Endothelial cell of umbilical vein (primary cell): ENCODE measurements at regions not wholly inside any gene's neighbourhood (a gene's known extent, or its start where the extent isn't known, plus 50 kb on each side); places are given as distances from the start of the nearest gene placed in this dataset.

Experiments
- BruUV-seq: library from RNA; stranded (reverse); fragments of 400-500 nt; replicated peaks from 2 replicates; lab custom pipeline; 2021; lab: Mats Ljungman, UMichigan
- CTCF ChIA-PET: fragments of 300-600, 350-600 bp; sonication (Branson Sonifier 250); formaldehyde crosslinking; loops from one replicate; lab custom pipeline; 2021; ENCODE audit warnings: antibody characterized with exemption, inconsistent platforms; lab: Charles Lee
- POLR2A ChIA-PET: fragments of 300-600, 350-600 bp; sonication (Branson Sonifier 250); formaldehyde crosslinking; loops from one replicate; lab custom pipeline; 2021; ENCODE audit warnings: antibody characterized with exemption, inconsistent platforms; lab: Charles Lee
- DNase-seq: peaks from one replicate; pipeline ENCODE4 v3.0.0-alpha.2; 2011; ENCODE audit warnings: low read depth, low spot score
- FAIRE-seq: peaks from 2 replicates; lab custom pipeline; 2011; peaks lifted over from hg19 to GRCh38; lab: Jason Lieb, UNC
- H2AFZ ChIP-seq: 2 replicates; pipeline ENCODE4 v1.6.0; 2012; ENCODE audit warnings: low read depth, low read length, control low read depth, inconsistent platforms
- H3K27ac ChIP-seq: 2 replicates; pipeline ENCODE4 v1.5.1; 2011; ENCODE audit warnings: low read depth, mild to moderate bottlenecking, control low read depth, low read length, moderate library complexity; ENCODE audit not compliant: insufficient read depth
- H3K27me3 ChIP-seq, 2 experiments: 2 replicates each; pipeline versions ENCODE4 v1.6.0 to v1.6.1; 2011; ENCODE audit warnings: low read length in 2 of 2, mixed read lengths in 1 of 2; ENCODE audit not compliant: control insufficient read depth in 2 of 2, insufficient read depth in 2 of 2
- H3K36me3 ChIP-seq, 2 experiments: 2 replicates in 1 of 2; 3 replicates in 1 of 2; pipeline ENCODE4 v1.5.1; 2011; ENCODE audit warnings: low read length in 2 of 2, mild to moderate bottlenecking in 1 of 2, moderate library complexity in 1 of 2; ENCODE audit not compliant: control insufficient read depth in 2 of 2, insufficient read depth in 2 of 2; ENCODE audit errors: extremely low read depth in 1 of 2
- H3K4me1 ChIP-seq: 3 replicates; pipeline ENCODE4 v1.5.1; 2011; ENCODE audit warnings: mild to moderate bottlenecking, low read length; ENCODE audit not compliant: control insufficient read depth, insufficient read depth; ENCODE audit errors: extremely low read depth
- H3K4me2 ChIP-seq: 2 replicates; pipeline ENCODE4 v1.6.1; 2011; ENCODE audit warnings: low read length, control low read depth, mixed read lengths; ENCODE audit not compliant: insufficient read depth
- H3K4me3 ChIP-seq, 3 experiments: fragments of 200-600 bp in 1 of 3; sonication (generic), shearing (Covaris generic) in 1 of 3; replicated peaks in 1 of 3; 2 replicates each; pipeline ENCODE4 v1.5.1; 2011 to 2016; ENCODE audit warnings: control low read depth in 3 of 3, low read length in 3 of 3, mild to moderate bottlenecking in 2 of 3, inconsistent platforms in 1 of 3, low read depth in 1 of 3, moderate library complexity in 1 of 3; ENCODE audit not compliant: insufficient read depth in 1 of 3
- H3K79me2 ChIP-seq: 2 replicates; pipeline ENCODE4 v1.6.0; 2012; ENCODE audit warnings: low read length, inconsistent platforms; ENCODE audit not compliant: control insufficient read depth, insufficient read depth
- H3K9ac ChIP-seq: replicated peaks from 2 replicates; pipeline ENCODE3; 2011; ENCODE audit warnings: low read length, control low read depth; ENCODE audit not compliant: insufficient read depth; ENCODE audit errors: extremely low read depth
- H3K9me1 ChIP-seq: replicated peaks from 3 replicates; pipeline ENCODE4 v1.6.0; 2011; ENCODE audit warnings: mild to moderate bottlenecking, low read length; ENCODE audit not compliant: control insufficient read depth, insufficient read depth; ENCODE audit errors: extremely low read depth
- H3K9me3 ChIP-seq: replicated peaks from 2 replicates; pipeline ENCODE4 v1.5.1; 2012; ENCODE audit warnings: low read length, inconsistent platforms; ENCODE audit not compliant: control insufficient read depth, insufficient read depth
- H4K20me1 ChIP-seq: replicated peaks from 2 replicates; pipeline ENCODE3; 2011; ENCODE audit warnings: mild to moderate bottlenecking, low read length; ENCODE audit not compliant: control insufficient read depth, insufficient read depth; ENCODE audit errors: extremely low read depth
- CTCF ChIP-seq, 2 donors: IDR thresholded peaks; 1 replicate in 1 of 2; 2 replicates in 1 of 2; pipeline ENCODE4 v1.5.1; 2011; ENCODE audit warnings: low read length in 2 of 2, mild to moderate bottlenecking in 2 of 2, moderate library complexity in 2 of 2, control low read depth in 1 of 2, inconsistent platforms in 1 of 2, low read depth in 1 of 2; ENCODE audit not compliant: insufficient read depth in 1 of 2; ENCODE audit errors: extremely low read depth in 1 of 2
- FOS ChIP-seq: IDR thresholded peaks from 2 replicates; pipeline ENCODE4 v1.6.1; 2011; ENCODE audit warnings: mild to moderate bottlenecking, low read length, moderate library complexity, borderline replicate concordance; ENCODE audit not compliant: insufficient read depth
- GATA2 ChIP-seq: IDR thresholded peaks from 2 replicates; pipeline ENCODE4 v1.7.0; 2011; ENCODE audit warnings: low read depth, mild to moderate bottlenecking, moderate library complexity, mixed read lengths, low read length; ENCODE audit not compliant: insufficient read length, insufficient read depth
- JUN ChIP-seq: IDR thresholded peaks from 2 replicates; pipeline ENCODE4 v1.6.1; 2011; ENCODE audit warnings: borderline replicate concordance, low read depth; ENCODE audit not compliant: insufficient read length, insufficient read depth
- MAX ChIP-seq: IDR thresholded peaks from 2 replicates; pipeline ENCODE4 v1.6.1; 2011; ENCODE audit not compliant: insufficient read depth, insufficient read length
- MYC ChIP-seq: IDR thresholded peaks from one replicate; pipeline ENCODE4 v1.6.1; 2011; ENCODE audit warnings: mild to moderate bottlenecking, low read depth, low read length
- POLR2A ChIP-seq: IDR thresholded peaks from 2 replicates; pipeline ENCODE4 v1.6.1; 2012; ENCODE audit warnings: low read depth, mild to moderate bottlenecking, control low read depth, low read length
- POLR2AphosphoS5 ChIP-seq: IDR thresholded peaks from 2 replicates; pipeline ENCODE4 v1.6.1; 2012; ENCODE audit warnings: low read depth, mild to moderate bottlenecking, control low read depth, low read length, moderate library complexity; ENCODE audit not compliant: insufficient read depth
- dilution Hi-C: fragments of 300-500 bp; cut with MboI; formaldehyde crosslinking; loops from one replicate; pipeline ENCODE4 v1.15.0; 2019; ENCODE audit warnings: low sequenced_read_pairs; ENCODE audit not compliant: extremely low pct_ligation_motif_present
- intact Hi-C: fragments of 100-400 bp; cut with micrococcal nuclease; formaldehyde crosslinking; loops from one replicate; pipeline ENCODE4 v1.10.0; 2022

- H3K9ac ChIP-seq = no peak overlapping the region
- ChIA-PET POLR2A (no interaction called here), CTCF (interaction anchor here (1.1 kb wide), 1 partner anchor 10 kb away, joined by 4 read pairs; no protein-coding TSS in a partner anchor)
- no peak overlapping the region for H3K4me2 ChIP-seq
- intact Hi-C loops (no loop called here), dilution Hi-C loops (no loop called here)
- no peaks in the 10 kb centered on the region for H4K20me1 ChIP-seq
- no peak for TF ChIP-seq CTCF (IDR thresholded peaks at IDR 0.05; ENCODE audit: extremely low read depth in 1 of 2, insufficient read depth in 1 of 2, low read depth in 1 of 2, low read length in 2 of 2)
- TF ChIP-seq POLR2A = no peak
- TF ChIP-seq MAX = no peak
- TF ChIP-seq FOS = no peak
- TF ChIP-seq MYC = no peak
- no peak for TF ChIP-seq GATA2
- no peak for TF ChIP-seq JUN
- no peak for TF ChIP-seq POLR2AphosphoS5
- no peaks in the 10 kb centered on the region for H3K9me1 ChIP-seq
- BruUV-seq = no TSS peak
- no peak overlapping the region for H3K4me3 ChIP-seq
- peaks cover 4% of the 10 kb centered on the region for H3K9me3 ChIP-seq
- H2AFZ ChIP-seq = no peak overlapping the region
- FAIRE-seq = no peak
- H3K27ac ChIP-seq = no peak overlapping the region
- no peak for DNase-seq
- no peaks in the 10 kb centered on the region for H3K79me2 ChIP-seq
- H3K4me1 ChIP-seq = peaks cover 5% of the 10 kb centered on the region
- H3K36me3 ChIP-seq = no peaks in the 10 kb centered on the region
- no peaks in the 10 kb centered on the region for H3K27me3 ChIP-seq
Observed at GRCh38 chr13:50378509-50379044, 363.3 kb downstream of the KCNRG start.
